CD14-positive monocyte (primary cell): ENCODE measurements at regions not wholly inside any gene's neighbourhood (a gene's known extent, or its start where the extent isn't known, plus 50 kb on each side); places are given as distances from the start of the nearest gene placed in this dataset.

Experiments
- DNase-seq, 3 donors: peaks; one replicate each; pipeline ENCODE4 v3.0.0-alpha.2; 2011 to 2022
- H2AFZ ChIP-seq: 2 replicates; pipeline ENCODE4 v1.6.0; 2012; ENCODE audit warnings: mild to moderate bottlenecking, low read depth, low read length, inconsistent platforms; ENCODE audit not compliant: insufficient read depth, poor library complexity, severe bottlenecking
- H3K27ac ChIP-seq, 2 donors: 1 replicate in 1 of 2; 2 replicates in 1 of 2; pipeline ENCODE4 v1.5.1; 2012 to 2013; ENCODE audit warnings: low read length in 2 of 2, control low read depth in 1 of 2, inconsistent platforms in 1 of 2, low read depth in 1 of 2, mild to moderate bottlenecking in 1 of 2
- H3K27me3 ChIP-seq, 2 donors: one replicate each; pipeline versions ENCODE4 v1.6.0 to v1.6.1; 2011 to 2013; ENCODE audit warnings: low read length in 2 of 2; ENCODE audit not compliant: control insufficient read depth in 2 of 2, insufficient read depth in 2 of 2
- H3K36me3 ChIP-seq, 2 donors: replicated peaks in 1 of 2; 1 replicate in 1 of 2; 2 replicates in 1 of 2; pipeline versions ENCODE4 v1.5.1 to v1.6.1; 2012 to 2013; ENCODE audit warnings: low read length in 2 of 2, control low read depth in 1 of 2, inconsistent platforms in 1 of 2, mild to moderate bottlenecking in 1 of 2; ENCODE audit not compliant: insufficient read depth in 2 of 2, control insufficient read depth in 1 of 2
- H3K4me1 ChIP-seq, 2 donors: 1 replicate in 1 of 2; 2 replicates in 1 of 2; pipeline versions ENCODE4 v1.5.1 to v1.6.1; 2012 to 2013; ENCODE audit warnings: low read length in 2 of 2, control low read depth in 1 of 2, inconsistent platforms in 1 of 2, mild to moderate bottlenecking in 1 of 2, moderate library complexity in 1 of 2; ENCODE audit not compliant: insufficient read depth in 2 of 2, control insufficient read depth in 1 of 2
- H3K4me2 ChIP-seq: replicated peaks from 2 replicates; pipeline ENCODE3; 2012; ENCODE audit warnings: low read length, moderate library complexity, mild to moderate bottlenecking; ENCODE audit not compliant: poor library complexity, severe bottlenecking; ENCODE audit errors: extremely low read depth
- H3K4me3 ChIP-seq, 3 experiments: fragments of 200-600 bp in 1 of 3; sonication (generic) in 1 of 3; replicated peaks in 1 of 3; 1 replicate in 2 of 3; 2 replicates in 1 of 3; pipeline ENCODE4 v1.5.1; 2011 to 2013; ENCODE audit warnings: low read length in 3 of 3, mild to moderate bottlenecking in 3 of 3, control low read depth in 2 of 3, low read depth in 2 of 3, inconsistent platforms in 1 of 3, moderate library complexity in 1 of 3
- H3K79me2 ChIP-seq: 2 replicates; pipeline ENCODE4 v1.6.0; 2012; ENCODE audit warnings: mild to moderate bottlenecking, control low read depth, inconsistent platforms, low read length, moderate library complexity; ENCODE audit not compliant: insufficient read depth
- H3K9ac ChIP-seq: 2 replicates; pipeline ENCODE4 v1.6.0; 2017; ENCODE audit warnings: low read length, mild to moderate bottlenecking; ENCODE audit not compliant: insufficient read depth, poor library complexity, severe bottlenecking
- H3K9me3 ChIP-seq, 2 donors: replicated peaks in 1 of 2; 1 replicate in 1 of 2; 2 replicates in 1 of 2; pipeline versions ENCODE4 v1.5.1 to v1.6.1; 2012 to 2013; ENCODE audit warnings: low read length in 2 of 2, control low read depth in 1 of 2; ENCODE audit not compliant: control insufficient read depth in 1 of 2, insufficient read depth in 1 of 2
- H4K20me1 ChIP-seq: 2 replicates; pipeline ENCODE4 v1.6.0; 2012; ENCODE audit warnings: mild to moderate bottlenecking, low read length, control low read depth, moderate library complexity; ENCODE audit not compliant: insufficient read depth
- H3K27ac Mint-ChIP-seq, 7 donors: one replicate each; pipeline ENCODE4 v1.8.0; 2020; ENCODE audit warnings: mild to moderate bottlenecking in 7 of 7, mixed read lengths in 7 of 7, moderate library complexity in 6 of 7, inconsistent platforms in 2 of 7
- H3K27me3 Mint-ChIP-seq, 3 donors: one replicate each; pipeline ENCODE4 v1.8.0; 2021 to 2022; ENCODE audit warnings: low read depth in 3 of 3, mild to moderate bottlenecking in 3 of 3, mixed read lengths in 3 of 3, moderate library complexity in 3 of 3, inconsistent platforms in 1 of 3
- H3K36me3 Mint-ChIP-seq, 2 donors: one replicate each; pipeline ENCODE4 v1.8.0; 2020; ENCODE audit warnings: mixed read lengths in 2 of 2, inconsistent platforms in 1 of 2, mild to moderate bottlenecking in 1 of 2
- H3K4me1 Mint-ChIP-seq: one replicate; pipeline ENCODE4 v1.8.0; 2020; ENCODE audit warnings: mild to moderate bottlenecking, mixed read lengths
- H3K4me3 Mint-ChIP-seq, 2 donors: one replicate each; pipeline ENCODE4 v1.8.0; 2020; ENCODE audit warnings: mild to moderate bottlenecking in 2 of 2, mixed read lengths in 2 of 2, moderate library complexity in 1 of 2
- H3K9me3 Mint-ChIP-seq, 7 donors: one replicate each; pipeline ENCODE4 v1.8.0; 2020 to 2022; ENCODE audit warnings: mixed read lengths in 7 of 7, mild to moderate bottlenecking in 6 of 7, moderate library complexity in 6 of 7, inconsistent platforms in 2 of 7
- WGBS: methylation state at CpG from one replicate; pipeline ENCODE4 v1.1.5; 2013; ENCODE audit warnings: missing lambda C conversion rate; ENCODE audit not compliant: insufficient coverage; 5-methylcytosine and 5-hydroxymethylcytosine counted together
- intact Hi-C, 2 donors: fragments of 100-400 bp; cut with micrococcal nuclease; formaldehyde crosslinking; loops; one replicate each; pipeline versions ENCODE4 v1.15.0 to v1.15.1; 2023
- TF ChIP-seq, protein P1 (sequence below): fragments of 200-600 bp; IDR thresholded peaks from one replicate; pipeline ENCODE4 v1.8.0; 2022; ENCODE audit warnings: antibody characterized with exemption, mild to moderate bottlenecking

DNA sequence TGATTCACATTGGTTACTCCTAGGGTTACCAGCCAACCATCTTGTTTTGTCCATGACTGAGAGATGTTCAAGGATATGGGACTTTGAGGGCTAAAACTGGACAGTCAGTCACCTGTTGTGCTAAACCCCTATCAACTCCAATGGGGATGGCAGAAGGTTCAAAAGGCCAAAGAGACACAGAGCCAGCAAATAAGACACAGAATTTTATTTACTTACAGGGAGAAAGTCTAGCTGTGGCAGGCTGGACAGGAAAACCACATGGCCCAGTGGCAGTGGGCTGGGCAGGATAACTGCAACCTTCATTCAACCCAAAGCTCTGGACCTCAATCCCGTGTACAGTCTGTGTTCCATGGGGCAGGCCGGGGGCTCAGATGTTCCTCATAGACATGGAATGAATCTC lies 326.7 kb upstream of the RPS6KA3 start:
- no peak overlapping the region for H3K27ac ChIP-seq
- H3K4me3 Mint-ChIP-seq = no peak overlapping the region
- intact Hi-C loops = no loop called here
- H3K36me3 Mint-ChIP-seq = no peaks in the 10 kb centered on the region
- peaks cover 0 to 6% (median 2%) of the 10 kb centered on the region in 7 donors for H3K9me3 Mint-ChIP-seq
- no CpG with 5 or more reads among the region's 2 CpGs for WGBS
- H4K20me1 ChIP-seq = no peaks in the 10 kb centered on the region
- H3K36me3 ChIP-seq = no peaks in the 10 kb centered on the region
- H3K79me2 ChIP-seq = no peaks in the 10 kb centered on the region
- H3K4me1 Mint-ChIP-seq = no peaks in the 10 kb centered on the region
- no peaks in the 10 kb centered on the region for H3K9me3 ChIP-seq
- DNase-seq = no peak
- H3K4me3 ChIP-seq = no peak overlapping the region
- no peaks in the 10 kb centered on the region for H3K4me1 ChIP-seq
- no peak overlapping the region for H3K27ac Mint-ChIP-seq
- TF ChIP-seq, protein P1, sequence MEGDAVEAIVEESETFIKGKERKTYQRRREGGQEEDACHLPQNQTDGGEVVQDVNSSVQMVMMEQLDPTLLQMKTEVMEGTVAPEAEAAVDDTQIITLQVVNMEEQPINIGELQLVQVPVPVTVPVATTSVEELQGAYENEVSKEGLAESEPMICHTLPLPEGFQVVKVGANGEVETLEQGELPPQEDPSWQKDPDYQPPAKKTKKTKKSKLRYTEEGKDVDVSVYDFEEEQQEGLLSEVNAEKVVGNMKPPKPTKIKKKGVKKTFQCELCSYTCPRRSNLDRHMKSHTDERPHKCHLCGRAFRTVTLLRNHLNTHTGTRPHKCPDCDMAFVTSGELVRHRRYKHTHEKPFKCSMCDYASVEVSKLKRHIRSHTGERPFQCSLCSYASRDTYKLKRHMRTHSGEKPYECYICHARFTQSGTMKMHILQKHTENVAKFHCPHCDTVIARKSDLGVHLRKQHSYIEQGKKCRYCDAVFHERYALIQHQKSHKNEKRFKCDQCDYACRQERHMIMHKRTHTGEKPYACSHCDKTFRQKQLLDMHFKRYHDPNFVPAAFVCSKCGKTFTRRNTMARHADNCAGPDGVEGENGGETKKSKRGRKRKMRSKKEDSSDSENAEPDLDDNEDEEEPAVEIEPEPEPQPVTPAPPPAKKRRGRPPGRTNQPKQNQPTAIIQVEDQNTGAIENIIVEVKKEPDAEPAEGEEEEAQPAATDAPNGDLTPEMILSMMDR = no peak
- H3K27me3 Mint-ChIP-seq = peaks cover 0 to 2% (median 0%) of the 10 kb centered on the region in 3 donors
- no peak overlapping the region for H3K9ac ChIP-seq
- H2AFZ ChIP-seq = no peak overlapping the region
- H3K27me3 ChIP-seq = no peaks in the 10 kb centered on the region
- no peak overlapping the region for H3K4me2 ChIP-seq

DNA sequence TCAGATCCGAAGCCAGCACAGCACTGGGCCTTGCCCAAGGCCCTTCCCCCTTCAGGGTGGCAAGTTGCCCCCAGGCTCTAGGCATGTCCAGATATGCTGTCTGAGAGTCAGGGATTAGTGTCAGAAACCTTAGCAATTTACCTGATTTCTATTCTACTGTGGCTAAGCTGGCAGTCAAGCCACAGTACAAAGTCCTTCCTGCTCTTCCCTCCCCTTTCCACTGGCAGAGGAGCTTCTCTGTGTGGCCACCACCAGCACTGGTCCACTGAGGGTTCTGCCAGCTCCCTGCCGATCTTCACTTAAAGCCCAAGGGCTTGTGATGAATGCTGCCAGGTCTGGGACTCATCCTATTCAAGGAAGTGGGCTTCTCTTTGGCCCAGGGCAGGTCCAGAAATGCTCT lies 324.5 kb upstream of the RPS6KA3 start:
- H3K27me3 Mint-ChIP-seq = peaks cover 0 to 2% (median 1%) of the 10 kb centered on the region in 3 donors
- H3K4me3 Mint-ChIP-seq = no peak overlapping the region
- H3K27me3 ChIP-seq = no peaks in the 10 kb centered on the region
- H3K4me2 ChIP-seq = no peak overlapping the region
- H3K36me3 Mint-ChIP-seq = no peaks in the 10 kb centered on the region
- DNase-seq = no peak
- no peaks in the 10 kb centered on the region for H3K36me3 ChIP-seq
- no peak overlapping the region for H3K9ac ChIP-seq
- no peak overlapping the region for H2AFZ ChIP-seq
- H3K4me1 Mint-ChIP-seq = no peaks in the 10 kb centered on the region
- intact Hi-C loops = no loop called here
- no peaks in the 10 kb centered on the region for H3K9me3 ChIP-seq
- no peak overlapping the region for H3K27ac ChIP-seq
- H3K27ac Mint-ChIP-seq = no peak overlapping the region
- H3K4me1 ChIP-seq = no peaks in the 10 kb centered on the region
- no peak overlapping the region for H3K4me3 ChIP-seq
- H3K79me2 ChIP-seq = no peaks in the 10 kb centered on the region
- TF ChIP-seq, protein P1 = no peak
- WGBS = no CpG with 5 or more reads among the region's 2 CpGs
- H3K9me3 Mint-ChIP-seq = peaks cover 0 to 9% (median 5%) of the 10 kb centered on the region in 7 donors
- H4K20me1 ChIP-seq = no peaks in the 10 kb centered on the region
